ENCODE measurements at regions not wholly inside any gene's neighbourhood (a gene's known extent, or its start where the extent isn't known, plus 50 kb on each side); places are given as distances from the start of the nearest gene placed in this dataset.

DNA sequence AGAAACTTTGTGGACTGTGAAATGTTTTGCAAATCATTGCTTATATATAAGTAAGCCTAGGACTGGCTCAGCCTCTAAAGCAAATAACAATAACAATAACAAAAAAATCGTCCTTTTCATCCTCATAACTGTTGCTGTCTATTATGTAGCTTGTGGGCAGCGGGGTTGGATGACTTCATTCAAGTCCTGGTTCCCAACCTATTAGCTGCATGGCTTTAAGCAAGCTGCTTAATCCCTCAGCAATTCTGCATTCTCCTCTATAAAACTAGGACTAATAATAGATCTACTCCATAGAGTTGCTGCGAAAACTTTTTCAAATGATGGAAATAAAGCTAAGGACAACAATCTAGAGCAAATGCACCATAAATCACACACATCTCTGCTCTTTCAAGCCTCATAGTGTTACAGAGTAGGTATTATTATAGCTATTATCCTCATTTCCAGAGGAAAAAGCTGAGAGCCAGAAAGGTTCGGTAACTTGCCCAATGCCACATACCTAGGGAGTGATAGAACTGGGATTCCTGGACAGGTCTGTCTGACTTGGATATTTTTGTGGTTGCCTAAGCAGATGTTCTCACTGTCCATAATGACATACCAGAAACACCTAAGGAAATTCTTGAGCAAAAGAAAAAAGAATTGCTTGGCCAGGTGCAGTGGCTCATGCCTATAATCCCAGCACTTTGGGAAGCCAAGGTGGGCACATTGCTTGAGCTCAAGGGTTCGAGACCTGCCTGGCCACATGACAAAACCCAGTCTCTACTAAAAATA, 98.8 kb upstream of the ADRA1B start:
- DNase-seq (ENCODE audit: low read depth in 2 of 2) = no peak

DNA sequence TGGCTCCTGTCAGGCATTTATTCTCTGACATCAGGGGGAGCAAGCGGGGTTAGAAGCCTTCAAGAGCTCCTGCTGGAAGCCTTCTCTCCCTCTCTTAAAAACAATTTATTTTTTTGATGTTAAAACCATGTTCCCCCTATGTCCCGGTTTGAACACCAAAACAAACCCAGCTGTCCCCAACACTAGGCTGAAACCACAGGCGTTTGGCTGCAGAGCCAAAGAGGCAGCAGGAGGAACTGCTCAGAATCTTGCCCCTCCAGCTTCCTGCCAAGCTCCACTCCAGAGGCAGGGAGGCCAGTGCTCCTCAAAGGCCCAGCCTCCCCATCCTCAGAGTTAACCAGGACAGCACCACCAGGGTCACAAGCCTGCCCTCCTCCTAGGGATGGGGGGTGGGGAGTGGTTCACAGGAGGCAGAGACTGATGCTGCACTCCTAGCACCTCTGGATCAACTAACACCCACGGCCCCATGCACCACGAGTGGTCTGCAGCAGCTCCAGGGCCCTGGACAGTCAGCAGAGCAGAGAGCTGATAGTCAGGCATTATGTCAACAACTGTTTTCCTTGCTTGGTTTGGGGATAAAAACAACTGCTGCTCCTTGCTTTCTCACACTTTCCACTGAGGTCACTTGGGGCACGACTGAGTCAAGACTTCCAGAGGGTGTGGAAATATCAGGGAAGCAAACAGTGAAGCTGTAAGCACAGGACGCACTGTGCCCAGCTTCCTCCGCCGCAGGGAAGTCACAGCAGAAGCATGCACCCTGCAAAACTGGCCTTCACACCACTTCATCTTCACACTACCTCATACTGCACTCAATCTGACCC, 96.5 kb upstream of the ADRA1B start:
- DNase-seq (ENCODE audit: low read depth in 2 of 2) = no peak

DNA sequence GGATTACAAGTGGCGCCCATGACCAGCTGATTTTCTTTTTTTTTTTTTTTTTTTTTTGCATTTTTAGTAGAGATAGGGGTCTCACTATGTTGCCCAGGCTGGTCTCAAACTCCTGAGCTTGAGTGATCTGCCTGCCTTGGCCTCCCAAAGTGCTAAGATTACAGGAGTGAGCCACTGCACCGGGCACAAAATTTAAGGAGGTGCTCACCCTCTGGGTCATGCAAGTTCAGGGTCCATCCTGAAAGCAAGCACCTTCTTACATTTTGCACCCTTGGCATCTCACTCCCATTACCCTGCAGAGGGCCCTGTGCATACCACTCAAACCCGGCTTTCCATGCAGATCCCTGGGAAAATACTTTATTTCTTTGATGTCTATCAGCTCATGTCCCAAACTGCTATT, 95.6 kb upstream of the ADRA1B start:
- DNase-seq (ENCODE audit: low read depth in 2 of 2) = no peak

DNA sequence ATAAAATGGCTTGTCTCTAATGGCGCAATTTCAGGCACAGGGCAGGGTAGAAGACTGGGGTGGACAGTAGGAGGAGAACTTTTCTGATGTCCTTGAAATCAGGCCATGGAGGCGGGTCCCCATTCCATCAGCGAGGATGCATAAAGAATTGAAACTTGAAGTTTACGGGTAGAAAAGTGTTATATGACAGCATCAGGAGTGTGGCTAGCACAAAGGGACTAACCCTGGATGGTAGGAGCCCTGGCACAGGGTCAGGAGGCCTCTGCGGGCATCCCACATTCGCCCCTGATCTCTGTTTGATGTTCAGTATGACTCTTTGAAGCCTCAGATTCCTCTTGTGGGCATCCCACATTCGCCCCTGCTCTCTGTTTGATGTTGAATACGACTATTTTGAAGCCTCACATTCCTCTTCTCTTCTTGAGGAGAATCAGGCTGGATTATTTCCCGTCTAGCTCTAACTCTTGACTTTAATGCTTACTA, 94.8 kb upstream of the ADRA1B start:
- no peak for DNase-seq (ENCODE audit: low read depth in 2 of 2)

DNA sequence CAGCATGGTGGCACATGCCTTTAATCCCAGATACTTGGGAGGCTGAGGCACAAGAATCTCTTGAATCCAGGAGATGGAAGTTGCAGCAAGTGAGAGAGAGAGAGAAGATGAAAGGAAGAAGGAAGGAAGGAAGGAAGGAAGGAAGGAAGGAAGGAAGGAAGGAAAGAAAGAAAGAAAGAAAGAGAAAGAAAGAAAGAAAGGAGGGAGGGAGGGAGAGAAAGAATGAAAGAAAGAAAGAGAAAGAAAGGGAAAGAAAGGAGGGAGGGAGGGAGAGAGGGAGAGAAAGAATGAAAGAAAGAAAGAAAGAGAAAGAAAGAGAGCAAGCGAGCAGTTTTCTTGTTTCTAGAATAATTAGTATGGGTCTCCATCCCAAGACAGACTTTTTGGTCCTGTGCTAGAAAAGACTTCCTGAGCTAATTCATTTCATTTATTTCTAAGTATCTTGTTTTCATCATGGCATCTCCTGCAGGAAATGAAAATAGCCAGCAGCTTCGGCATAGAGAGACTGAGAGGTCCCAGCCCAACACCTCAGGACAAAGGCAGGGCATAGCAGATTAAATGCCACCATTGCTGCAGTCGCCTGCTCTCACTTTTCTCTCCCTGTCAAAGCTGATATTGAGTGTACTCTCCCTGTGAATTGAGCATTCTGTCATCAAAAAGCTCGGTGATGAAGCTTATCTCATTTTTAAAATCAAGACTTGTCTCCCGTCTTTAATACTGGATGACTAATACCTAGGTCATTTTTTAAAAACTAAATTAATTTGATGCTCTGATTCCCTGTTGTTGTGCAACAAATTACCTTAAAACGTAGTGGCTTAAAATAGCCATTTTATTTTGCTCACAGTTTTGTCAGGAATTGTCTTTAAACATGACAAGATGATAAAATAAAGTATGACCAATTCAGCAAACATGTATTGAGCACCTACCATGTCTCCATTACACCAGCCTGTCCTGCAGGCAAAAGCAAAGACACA, 91.8 kb upstream of the ADRA1B start:
- DNase-seq (ENCODE audit: low read depth in 2 of 2) = no peak

DNA sequence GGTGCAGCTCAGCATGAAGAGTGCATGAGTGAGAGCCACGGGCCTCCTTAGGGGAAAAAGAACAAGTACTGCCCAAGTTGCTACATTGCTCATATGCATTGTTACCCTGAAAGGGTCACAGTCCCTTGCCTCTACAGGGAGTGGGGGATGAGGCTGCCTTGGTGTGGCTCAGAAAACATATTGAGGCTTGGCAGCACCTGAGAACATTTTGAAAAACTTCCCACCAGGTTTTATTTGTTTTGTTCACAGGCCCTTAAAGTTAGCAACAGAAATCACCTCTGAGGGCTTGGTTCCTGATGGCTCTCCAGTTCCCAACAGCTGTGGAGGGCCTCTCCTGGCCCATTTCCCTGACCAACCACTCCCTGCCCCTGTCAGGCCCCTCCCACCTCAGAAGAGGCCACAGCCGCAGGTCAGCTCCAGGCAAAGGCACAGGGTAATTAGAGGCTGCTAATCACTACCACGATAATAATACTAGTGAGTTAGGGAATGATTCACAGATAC, 90.7 kb upstream of the ADRA1B start:
- no peak for DNase-seq (ENCODE audit: low read depth in 2 of 2)

DNA sequence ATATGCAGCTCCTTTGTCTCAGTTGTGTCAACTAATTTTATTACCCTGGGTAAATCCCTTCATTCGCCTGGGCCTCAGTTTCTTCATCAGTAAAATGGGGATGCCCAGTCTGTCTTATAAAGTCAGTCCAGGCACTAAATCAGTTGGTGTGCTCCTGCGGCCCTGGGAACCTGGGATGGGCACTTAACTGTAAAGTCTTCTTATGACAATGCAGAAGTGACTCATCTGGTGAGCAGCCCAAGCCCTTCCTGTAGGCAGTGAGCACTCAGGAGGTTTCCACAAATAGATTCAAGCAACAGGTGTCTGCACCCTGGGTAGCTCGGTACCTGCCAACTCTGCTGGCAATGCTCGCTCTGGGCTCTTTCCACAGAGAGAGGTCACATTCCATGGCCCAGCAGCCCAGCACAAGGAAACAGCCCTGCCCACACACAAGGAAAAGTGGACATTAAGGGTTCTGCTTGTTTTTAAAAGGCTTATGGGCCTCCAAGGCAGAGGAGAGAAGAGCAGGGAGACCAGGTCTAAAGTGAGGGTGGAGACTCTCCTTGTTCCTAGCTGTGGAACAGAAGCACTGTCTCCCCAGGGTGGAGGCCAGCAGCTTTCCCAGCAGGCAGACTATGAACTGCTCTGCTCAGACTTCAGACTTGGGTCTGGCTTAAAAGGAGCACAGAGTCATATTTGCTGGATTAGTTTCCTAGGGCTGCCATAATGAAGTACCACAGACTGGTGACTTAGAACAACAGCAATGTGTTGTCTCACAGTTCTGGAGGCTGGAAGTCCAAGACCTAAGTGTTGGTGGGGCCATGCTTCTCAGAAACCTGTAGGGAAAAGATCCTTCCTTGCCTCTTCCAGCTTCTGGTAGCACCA, 89.7 kb upstream of the ADRA1B start:
- DNase-seq (ENCODE audit: low read depth in 2 of 2) = no peak

DNA sequence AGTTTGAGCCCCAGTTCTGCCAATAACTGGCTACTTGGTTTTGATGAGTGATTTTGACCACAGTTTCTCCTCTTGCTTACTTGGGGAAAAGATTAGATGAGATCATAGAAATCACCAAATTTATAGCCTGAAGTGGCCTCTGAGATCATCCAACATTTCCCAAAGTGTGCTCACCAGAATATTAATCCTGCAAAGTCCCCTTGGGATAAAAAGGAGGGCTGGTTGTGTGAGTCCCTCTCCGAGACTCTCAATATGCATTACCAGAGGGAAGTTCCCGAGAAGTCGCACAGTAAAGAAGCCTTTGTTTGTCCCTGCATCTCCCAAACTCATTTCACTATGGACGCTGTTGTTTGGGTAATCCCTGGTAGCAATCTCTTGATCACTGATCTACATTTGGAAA, 88.4 kb upstream of the ADRA1B start:
- no peak for DNase-seq (ENCODE audit: low read depth in 2 of 2)

DNA sequence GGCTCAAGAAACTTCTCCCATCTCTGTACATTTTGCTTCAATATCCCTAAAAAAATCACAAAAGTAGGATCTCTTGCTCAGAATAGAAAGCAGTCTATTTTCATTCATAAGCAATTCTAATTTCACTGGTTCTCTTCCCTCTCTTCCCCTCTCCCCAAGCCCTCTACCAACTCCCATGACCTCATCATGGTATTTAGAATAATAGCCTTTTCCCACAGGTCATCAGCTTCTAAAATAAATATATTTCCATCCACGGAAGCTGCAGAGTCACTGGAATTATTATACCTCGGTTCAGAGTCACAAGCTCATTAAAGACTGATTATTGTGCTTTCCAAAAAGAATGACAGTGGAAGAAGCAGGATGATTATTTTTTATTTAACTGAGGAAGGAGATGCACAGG, 84.2 kb upstream of the ADRA1B start:
- DNase-seq (ENCODE audit: low read depth in 2 of 2) = no peak

DNA sequence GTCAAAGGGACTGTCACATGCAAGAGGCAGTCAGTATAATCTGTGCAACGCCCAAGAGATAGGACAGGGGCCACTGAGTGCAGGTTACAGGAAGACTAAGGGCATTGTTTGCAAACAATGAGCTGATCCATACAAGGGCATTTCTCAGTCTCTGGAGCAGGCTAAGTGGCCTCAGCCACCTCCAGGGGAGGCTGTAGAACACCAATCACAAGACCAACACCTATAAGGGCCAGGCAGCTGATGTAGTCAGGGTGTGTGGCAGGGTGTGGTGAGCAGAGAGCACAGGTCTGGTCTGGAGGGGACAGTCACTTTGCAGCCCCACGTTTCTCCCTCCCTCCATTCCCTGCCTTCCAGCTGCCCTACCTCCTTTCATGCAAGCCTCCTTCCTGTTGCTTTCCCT, 83.2 kb upstream of the ADRA1B start:
- DNase-seq (ENCODE audit: low read depth in 2 of 2) = no peak

DNA sequence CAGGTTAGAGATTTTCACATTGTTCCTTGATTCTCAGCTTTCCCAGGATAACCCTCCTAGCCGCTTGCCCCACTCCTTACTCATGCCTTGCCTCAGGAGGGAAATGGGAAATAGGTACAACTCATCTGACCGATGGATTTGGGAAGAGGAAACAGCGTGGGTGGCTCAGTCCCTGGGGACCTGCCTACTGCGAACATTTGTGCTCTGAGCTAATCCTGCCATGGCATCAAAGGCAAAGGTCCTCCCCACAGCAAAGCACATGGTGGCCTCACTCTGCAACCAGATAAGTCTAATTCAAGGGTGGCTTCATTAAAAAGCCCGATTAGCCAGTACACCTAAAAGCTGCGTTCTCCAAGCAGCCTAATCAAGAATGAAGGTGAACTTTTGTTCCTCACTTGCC, 82.4 kb upstream of the ADRA1B start:
- no peak for DNase-seq (ENCODE audit: low read depth in 2 of 2)

DNA sequence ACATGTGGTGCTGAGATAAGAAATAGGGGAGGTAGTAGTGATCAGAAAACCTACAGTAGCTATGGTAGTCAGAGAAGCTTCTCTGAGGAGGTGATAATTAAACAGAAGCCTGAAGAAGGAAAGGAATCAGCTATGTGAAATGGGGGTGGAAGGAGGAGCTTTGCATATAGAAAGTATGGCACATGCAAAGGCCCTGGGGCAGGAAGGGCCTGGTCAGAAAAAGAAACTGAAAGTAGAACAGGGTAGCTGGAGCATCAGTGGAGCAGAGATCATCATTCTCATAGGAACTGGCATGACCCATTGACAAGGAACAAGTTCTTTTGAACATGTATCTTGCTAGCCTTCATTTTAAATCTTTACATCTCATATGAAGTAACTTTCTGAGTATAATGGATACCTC, 80.7 kb upstream of the ADRA1B start:
- no peak for DNase-seq (ENCODE audit: low read depth in 2 of 2)

DNA sequence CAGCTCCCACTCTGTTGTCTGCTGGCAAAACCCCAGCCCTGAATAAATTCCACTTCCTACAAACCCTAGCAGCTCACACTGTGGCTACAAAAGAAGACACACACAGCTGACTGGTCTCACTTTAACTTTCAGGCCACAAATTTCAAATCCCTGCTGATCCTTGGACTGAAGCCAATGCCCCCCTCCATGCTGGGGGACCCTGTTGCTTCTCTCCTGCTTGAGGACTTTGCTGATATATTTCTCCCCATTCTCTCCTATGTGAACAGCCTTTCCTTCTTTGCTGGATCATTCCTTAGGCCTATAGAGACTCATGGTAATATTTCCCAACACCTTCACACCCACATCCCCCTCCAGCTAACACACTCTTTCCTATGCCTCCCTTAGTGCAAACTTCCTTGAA, 79.6 kb upstream of the ADRA1B start:
- no peak for DNase-seq (ENCODE audit: low read depth in 2 of 2)

DNA sequence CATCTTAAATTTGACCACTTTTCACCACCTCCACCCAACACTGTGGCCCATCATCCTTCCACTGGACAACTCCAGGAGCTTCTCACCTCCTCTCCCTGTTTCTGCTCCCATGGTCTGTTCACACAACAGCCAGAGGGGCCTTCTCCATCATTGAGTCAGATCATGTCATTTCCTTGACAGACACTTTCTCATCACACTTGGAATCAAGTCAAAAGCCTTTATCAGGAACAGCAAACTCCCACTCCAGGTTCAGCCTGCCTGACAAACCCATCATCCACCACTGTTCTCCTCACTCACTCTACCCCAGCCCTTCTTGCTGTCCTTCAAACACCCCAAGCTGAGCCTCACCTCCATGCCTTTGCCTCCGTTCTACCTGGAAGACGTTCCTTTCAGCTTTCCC, 78.4 kb upstream of the ADRA1B start:
- no peak for DNase-seq (ENCODE audit: low read depth in 2 of 2)

DNA sequence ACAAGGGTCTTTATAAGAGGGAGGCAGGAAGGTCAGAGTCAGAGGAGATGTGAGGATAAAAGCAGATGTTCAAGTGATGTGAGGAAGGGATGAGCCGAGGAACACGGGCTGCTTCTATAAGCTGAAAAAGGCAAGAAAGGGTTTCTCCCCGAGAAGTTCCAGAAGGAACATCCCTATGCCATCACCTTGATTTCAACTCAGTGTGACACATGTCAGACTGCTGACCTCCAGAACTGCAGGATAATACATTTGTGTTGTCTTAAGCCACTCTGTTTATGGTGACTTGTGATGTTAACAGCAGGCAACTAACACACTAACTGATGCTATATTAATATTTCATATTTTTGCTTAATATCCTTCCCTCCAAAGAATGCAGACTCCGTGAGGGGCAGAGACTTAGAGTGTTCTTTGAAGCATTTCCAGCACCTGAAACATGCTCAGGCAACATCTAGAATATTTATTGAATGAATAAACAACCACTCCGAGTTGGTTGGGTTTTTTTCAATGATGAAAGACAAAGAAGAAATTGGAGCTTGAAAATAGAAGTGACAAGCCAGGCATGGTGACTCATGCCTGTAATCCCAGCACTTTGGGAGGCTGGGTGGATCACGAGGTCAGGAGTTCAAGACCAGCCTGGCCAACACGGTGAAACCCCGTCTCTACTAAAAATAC, 77.6 kb upstream of the ADRA1B start:
- no peak for DNase-seq (ENCODE audit: low read depth in 2 of 2)

DNA sequence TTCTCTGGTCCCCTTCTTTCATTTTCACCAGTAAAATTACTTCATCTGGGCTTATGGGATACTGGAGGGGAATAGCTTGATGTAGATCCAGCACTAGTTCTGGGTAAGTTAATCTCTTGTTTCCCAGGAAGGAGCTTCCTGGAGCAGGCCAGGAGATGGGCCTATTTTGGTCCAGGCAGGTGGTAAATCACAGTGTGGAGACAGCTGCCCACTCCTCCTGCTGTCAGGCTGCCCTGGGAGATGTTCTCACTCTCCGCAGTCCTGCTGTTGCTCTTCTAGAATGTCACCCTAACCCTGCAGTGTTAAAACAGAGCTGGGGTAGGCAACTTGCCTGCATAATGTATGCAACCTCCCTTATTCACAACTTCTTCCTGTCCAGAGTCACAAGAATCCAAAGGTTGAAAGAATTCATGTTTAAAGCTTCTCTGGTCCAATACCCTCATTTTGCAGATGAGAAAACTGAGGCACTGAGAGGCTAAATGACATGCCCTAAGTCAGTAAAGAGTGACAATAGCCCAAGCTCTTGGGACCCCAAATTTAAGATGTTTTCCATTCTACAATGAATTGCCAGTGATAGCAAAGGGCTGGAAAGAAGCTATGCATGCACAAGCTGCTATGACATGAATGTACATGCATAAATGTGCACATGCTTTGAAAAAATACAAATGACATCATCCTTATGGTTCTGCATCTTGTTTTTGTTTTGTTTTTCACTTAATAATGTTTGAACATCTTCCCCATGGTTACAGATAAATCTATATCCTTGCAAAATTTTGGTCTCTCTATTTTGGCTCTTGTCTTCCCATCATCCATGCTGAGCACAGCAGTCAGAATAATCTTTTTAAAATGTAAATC, 71.8 kb upstream of the ADRA1B start:
- DNase-seq (ENCODE audit: low read depth in 2 of 2) = no peak

DNA sequence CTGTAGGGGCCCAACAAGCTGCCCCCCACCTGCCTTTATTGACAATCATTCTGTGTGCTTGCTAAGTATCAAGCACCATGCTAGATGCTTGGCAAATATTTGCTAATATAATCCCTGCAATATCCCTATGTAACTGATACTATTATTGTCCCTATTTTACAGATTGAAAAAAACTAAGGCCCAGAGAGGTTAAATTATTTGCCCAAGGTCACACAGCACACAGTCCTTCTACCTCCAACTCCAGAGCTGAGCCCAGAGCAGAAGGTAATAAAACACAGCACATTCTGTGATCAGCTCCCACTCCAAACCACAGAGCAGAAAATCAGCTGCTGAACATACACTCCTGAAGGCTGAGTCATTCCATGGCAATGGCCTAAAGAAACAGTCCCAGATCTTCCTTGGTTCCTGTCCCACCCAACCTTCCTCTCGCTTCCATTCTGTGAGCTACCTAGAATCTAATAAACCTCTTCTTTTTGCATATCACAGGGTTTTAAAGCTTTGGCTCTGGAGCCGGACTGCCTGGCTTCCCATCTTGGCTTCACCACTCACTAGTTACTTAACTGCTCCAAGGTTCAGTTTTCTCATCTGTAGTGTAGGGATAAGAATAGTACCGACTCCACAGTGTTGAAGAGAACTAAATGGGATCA, 66.7 kb upstream of the ADRA1B start:
- no peak for DNase-seq (ENCODE audit: low read depth in 2 of 2)

DNA sequence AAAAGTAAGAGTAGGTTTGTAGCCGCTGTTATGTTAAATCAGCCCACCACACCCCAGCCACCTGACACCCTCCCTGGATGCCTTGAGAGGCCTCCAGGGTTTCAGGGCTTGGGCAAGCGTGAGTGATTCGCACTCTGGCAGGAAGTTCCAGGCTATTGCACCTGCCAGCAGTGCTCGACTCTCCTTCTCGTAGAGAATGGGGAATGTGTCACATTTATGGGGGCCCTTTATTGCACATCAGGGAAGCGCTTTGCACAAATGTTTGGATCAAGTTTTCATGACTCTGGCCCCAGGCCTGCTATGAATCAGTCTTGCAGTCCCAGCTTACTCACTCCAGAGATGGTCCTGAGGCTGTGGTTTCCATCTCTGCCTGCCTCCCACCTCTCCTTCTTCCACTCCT, 66.1 kb upstream of the ADRA1B start:
- DNase-seq (ENCODE audit: low read depth in 2 of 2) = no peak

DNA sequence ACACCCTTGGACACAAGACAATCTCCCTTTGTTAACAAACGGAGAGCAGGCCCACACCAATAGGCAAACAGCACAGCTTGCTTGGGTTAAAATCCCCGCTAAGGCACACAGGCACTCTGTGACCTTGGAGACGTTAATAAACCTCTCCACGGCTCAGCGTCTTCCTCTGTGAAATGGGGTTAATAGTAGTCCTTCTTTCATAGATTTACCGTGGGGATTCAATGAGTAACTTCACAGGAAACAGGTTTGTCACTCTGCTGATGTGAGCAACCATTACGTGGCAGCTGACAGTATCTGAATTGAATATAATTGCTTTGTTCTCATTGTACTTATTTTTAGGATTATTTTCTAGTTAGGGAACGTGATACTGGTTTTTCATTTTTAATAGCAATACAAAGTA, 65.2 kb upstream of the ADRA1B start:
- DNase-seq (ENCODE audit: low read depth in 2 of 2) = no peak
